Right atrium auricular region (tissue), 2 donors: ENCODE measurements at regions not wholly inside any gene's neighbourhood (a gene's known extent, or its start where the extent isn't known, plus 50 kb on each side); places are given as distances from the start of the nearest gene placed in this dataset.

Experiments used
- DNase-seq: peaks from one replicate; pipeline ENCODE4 v3.0.0-alpha.2; 2019; ENCODE audit warnings: low spot score
- H3K27ac ChIP-seq, 2 donors: fragments of 200-600 bp; sonication (generic); 1 replicate in 1 of 2; 2 replicates in 1 of 2; pipeline ENCODE4 v1.5.1; 2016 to 2019
- H3K27me3 ChIP-seq, 2 donors: fragments of 200-600 bp; sonication (generic); one replicate each; pipeline versions ENCODE4 v1.5.1 to v1.6.0; 2017 to 2019
- H3K36me3 ChIP-seq: fragments of 200-600 bp; sonication (generic); one replicate; pipeline ENCODE4 v1.5.1; 2016
- H3K4me1 ChIP-seq, 2 donors: fragments of 200-600 bp; sonication (generic); one replicate each; pipeline versions ENCODE4 v1.5.1 to v1.6.0; 2017 to 2019
- H3K4me3 ChIP-seq, 2 donors: fragments of 200-600 bp; sonication (generic); 1 replicate in 1 of 2; 2 replicates in 1 of 2; pipeline ENCODE4 v1.5.1; 2017 to 2019; ENCODE audit warnings: mild to moderate bottlenecking in 1 of 2, moderate library complexity in 1 of 2
- H3K9me3 ChIP-seq, 2 donors: fragments of 200-600 bp; sonication (generic); one replicate each; pipeline ENCODE4 v1.5.1; 2019
- TF ChIP-seq, protein P1 (sequence below), 2 donors: fragments of 200-600 bp; sonication (generic); IDR thresholded peaks; one replicate each; pipeline ENCODE4 v1.5.1; 2019; ENCODE audit warnings: antibody characterized with exemption in 2 of 2

DNA sequence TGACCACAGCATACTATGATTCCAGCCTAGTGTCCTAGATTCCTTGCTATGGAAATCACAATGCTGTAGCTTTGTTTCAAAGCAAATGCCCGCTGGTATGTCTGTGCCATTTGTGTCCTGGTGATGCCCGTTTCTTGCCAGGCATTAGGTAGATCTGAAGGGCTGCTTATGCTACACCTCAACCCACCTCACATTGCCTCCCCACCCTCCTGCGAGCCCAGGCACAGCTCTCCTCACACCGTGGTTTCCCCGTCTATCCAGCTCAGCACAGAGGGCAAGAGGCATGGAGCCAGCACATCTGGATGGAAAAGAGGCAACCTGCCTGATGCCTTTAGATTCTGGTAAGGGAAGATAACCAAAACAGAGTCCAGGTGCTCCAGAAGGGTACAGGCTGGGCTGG, 307.4 kb upstream of the B3GAT1 start:
- Histone ChIP-seq H3K4me3 (no peak overlapping the region), H3K27ac (no peak overlapping the region), H3K4me1 (no peaks in the 10 kb centered on the region), H3K27me3 (no peaks in the 10 kb centered on the region), H3K36me3 (no peaks in the 10 kb centered on the region), H3K9me3 (peaks cover 0 to 6% of the 10 kb centered on the region in 2 donors)
- TF ChIP-seq, protein P1, sequence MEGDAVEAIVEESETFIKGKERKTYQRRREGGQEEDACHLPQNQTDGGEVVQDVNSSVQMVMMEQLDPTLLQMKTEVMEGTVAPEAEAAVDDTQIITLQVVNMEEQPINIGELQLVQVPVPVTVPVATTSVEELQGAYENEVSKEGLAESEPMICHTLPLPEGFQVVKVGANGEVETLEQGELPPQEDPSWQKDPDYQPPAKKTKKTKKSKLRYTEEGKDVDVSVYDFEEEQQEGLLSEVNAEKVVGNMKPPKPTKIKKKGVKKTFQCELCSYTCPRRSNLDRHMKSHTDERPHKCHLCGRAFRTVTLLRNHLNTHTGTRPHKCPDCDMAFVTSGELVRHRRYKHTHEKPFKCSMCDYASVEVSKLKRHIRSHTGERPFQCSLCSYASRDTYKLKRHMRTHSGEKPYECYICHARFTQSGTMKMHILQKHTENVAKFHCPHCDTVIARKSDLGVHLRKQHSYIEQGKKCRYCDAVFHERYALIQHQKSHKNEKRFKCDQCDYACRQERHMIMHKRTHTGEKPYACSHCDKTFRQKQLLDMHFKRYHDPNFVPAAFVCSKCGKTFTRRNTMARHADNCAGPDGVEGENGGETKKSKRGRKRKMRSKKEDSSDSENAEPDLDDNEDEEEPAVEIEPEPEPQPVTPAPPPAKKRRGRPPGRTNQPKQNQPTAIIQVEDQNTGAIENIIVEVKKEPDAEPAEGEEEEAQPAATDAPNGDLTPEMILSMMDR (IDR thresholded peaks at IDR 0.05), result no peak
- no peak for DNase-seq

DNA sequence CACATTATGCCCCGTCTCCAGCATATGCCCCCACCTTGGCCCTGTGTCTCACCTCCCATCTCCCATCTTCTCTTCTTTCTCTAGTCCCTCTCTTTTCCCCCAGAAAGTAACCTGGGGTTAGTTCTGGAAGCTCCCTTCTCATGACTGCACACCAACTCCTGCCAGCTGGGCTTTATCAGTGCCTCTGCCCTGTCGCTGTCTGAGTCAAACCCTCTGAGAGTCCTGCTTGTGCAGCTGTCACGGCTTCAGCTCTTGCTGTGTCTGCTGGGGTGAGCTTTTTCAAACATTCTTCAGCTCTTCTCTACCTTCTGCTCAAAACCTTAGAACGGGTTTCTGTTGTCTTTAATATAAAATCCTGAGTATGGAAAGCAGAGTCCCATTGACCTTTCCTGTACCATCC, 304.5 kb upstream of the B3GAT1 start:
- Histone ChIP-seq H3K27me3 (no peaks in the 10 kb centered on the region), H3K4me1 (no peaks in the 10 kb centered on the region), H3K4me3 (no peak overlapping the region), H3K9me3 (peaks cover 0 to 6% of the 10 kb centered on the region in 2 donors), H3K36me3 (no peaks in the 10 kb centered on the region), H3K27ac (no peak overlapping the region)
- DNase-seq, result no peak
- TF ChIP-seq, protein P1 (IDR thresholded peaks at IDR 0.05), result no peak

DNA sequence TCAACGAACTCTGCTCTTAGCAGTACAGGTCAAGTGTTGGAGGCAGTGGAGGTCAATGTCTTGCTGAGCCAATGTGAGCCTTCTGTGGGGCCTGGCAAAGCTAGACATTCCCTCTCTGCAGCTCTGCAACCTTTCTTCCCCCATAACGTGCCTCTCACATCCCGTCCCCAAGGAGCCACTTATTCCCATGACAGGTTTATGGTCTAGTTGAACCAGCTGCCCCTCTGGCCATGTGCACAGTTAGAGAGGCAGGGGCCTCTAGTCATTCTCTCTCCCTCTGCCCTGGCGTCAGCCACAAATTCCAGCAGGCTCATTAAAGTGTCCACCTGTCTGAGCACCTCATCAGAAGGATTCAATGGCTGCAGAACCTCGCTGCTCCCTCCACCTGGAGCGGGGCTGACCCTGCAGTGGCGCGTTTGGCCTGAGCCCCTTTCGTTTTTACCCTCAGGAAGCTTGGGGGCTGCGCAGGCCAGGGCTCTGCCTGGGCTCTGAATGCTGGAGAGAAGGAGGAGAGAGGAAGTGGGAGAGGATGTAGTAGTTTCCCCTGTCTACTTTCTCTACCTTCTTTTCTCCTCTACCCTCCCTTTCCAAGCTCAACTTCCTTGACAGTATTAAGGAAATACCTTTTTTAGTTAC, 302.1 kb upstream of the B3GAT1 start:
- H3K4me1 ChIP-seq, result no peaks in the 10 kb centered on the region
- no peak overlapping the region for H3K27ac ChIP-seq
- TF ChIP-seq, protein P1 (IDR thresholded peaks at IDR 0.05), result no peak
- no peaks in the 10 kb centered on the region for H3K27me3 ChIP-seq
- no peaks in the 10 kb centered on the region for H3K9me3 ChIP-seq
- H3K36me3 ChIP-seq, result no peaks in the 10 kb centered on the region
- H3K4me3 ChIP-seq, result no peak overlapping the region
- no peak for DNase-seq

DNA sequence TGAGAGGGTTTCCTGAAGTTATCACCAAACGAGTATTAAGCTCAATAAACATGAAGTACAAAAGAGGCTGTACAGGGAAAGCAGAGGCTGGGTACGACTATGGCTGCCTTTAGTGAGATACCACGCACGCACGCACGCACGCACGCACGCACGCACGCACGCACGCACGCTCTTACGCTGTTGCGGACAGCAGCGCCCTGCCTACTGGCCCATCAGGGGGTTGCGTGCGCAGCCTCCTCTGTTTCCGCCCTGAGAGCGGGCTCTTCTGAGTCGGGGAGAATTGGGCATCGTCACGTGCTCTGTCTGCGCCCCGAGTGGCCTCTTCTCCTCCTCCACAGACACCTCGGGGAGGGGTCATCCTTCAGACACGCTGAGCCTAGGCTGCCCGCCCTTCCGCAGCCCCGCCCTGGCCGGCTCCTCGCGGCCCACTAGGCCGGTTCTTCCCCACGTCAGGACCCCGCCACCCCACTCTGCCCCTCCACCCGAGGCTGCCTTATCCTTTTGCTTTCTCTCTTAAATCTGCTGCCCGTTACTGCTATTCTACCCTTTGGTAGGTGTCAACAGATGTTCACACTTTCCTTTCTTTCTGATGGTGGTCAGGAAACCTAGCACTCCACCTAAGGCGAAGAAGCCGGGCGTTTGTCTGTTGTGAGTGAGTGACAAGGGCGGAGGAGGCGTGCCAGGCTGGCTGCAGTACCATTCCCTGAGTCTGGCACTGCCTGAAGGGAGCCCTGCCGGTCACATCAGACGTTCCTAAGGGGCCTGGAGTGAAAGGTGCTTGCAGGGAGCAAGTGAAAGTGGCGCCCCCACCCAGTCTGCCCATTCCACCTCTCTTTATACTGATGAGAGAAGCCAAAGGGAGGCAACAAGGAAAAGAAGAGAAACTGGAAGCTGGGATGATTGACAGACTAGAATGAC, 300.4 kb upstream of the B3GAT1 start:
- no peak for DNase-seq
- Histone ChIP-seq H3K27me3 (no peaks in the 10 kb centered on the region), H3K27ac (no peak overlapping the region), H3K4me1 (no peaks in the 10 kb centered on the region), H3K36me3 (no peaks in the 10 kb centered on the region), H3K9me3 (no peaks in the 10 kb centered on the region), H3K4me3 (no peak overlapping the region)
- TF ChIP-seq, protein P1 (IDR thresholded peaks at IDR 0.05), result no peak

DNA sequence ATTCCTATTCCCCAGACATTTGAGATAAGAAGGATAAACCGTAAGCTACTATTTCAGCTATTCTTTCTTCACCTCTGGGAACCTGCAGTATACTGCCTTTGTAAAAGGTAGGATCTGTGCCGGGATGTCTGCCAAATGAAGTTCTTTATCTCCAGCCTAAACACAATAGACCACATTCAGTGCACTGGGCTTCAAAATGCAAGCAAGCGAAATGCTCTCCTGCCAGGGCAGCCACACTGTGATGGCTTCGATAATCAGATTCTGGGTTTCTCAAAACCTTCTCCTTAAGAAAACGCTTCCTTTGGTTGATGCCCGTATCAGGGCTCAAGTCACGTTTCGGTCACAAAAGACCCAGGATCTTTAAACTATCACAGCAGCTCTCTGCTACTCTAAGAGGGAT, 299.5 kb upstream of the B3GAT1 start:
- H3K4me1 ChIP-seq, result no peaks in the 10 kb centered on the region
- no peaks in the 10 kb centered on the region for H3K27me3 ChIP-seq
- TF ChIP-seq, protein P1 (IDR thresholded peaks at IDR 0.05), result no peak
- no peaks in the 10 kb centered on the region for H3K36me3 ChIP-seq
- H3K4me3 ChIP-seq, result no peak overlapping the region
- DNase-seq, result no peak
- H3K27ac ChIP-seq, result no peak overlapping the region
- H3K9me3 ChIP-seq, result no peaks in the 10 kb centered on the region
